Mammary epithelial cell (primary cell): ENCODE measurements at regions not wholly inside any gene's neighbourhood (a gene's known extent, or its start where the extent isn't known, plus 50 kb on each side); places are given as distances from the start of the nearest gene placed in this dataset.

Source experiments
- EZH2 ChIP-seq: IDR thresholded peaks from 2 replicates; pipeline ENCODE4 v1.6.1; 2012; ENCODE audit warnings: low read length, inconsistent platforms, borderline replicate concordance
- TF ChIP-seq, protein P1 (sequence below), 2 donors: IDR thresholded peaks in 1 of 2; conservative IDR thresholded peaks in 1 of 2; 2 replicates each; pipeline ENCODE4 v1.5.1; 2011 to 2012; ENCODE audit warnings: inconsistent platforms in 2 of 2, low read length in 2 of 2, mild to moderate bottlenecking in 2 of 2, control low read depth in 1 of 2, low read depth in 1 of 2; ENCODE audit not compliant: insufficient read depth in 1 of 2; ENCODE audit errors: extremely low read depth in 1 of 2

DNA sequence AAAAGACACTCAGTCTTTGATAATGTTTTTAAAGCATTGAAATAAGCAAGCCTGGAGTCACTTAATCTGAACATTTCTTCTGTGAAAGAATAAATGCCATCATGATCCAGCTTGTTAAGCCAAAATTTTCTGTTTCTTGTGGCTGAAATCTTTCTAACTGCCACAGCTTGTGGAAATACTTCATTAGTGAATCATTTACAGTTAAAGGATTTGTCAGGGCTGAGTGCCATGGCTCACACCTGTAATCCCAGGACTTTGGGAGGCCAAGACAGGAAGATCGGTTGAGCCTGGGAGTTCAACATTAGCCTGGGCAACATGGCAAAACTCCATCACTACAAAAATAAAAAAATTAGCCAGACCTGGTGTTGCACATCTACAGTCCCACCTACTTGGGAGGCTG, 93.3 kb upstream of the PDE5A start:
- TF ChIP-seq, protein P1, sequence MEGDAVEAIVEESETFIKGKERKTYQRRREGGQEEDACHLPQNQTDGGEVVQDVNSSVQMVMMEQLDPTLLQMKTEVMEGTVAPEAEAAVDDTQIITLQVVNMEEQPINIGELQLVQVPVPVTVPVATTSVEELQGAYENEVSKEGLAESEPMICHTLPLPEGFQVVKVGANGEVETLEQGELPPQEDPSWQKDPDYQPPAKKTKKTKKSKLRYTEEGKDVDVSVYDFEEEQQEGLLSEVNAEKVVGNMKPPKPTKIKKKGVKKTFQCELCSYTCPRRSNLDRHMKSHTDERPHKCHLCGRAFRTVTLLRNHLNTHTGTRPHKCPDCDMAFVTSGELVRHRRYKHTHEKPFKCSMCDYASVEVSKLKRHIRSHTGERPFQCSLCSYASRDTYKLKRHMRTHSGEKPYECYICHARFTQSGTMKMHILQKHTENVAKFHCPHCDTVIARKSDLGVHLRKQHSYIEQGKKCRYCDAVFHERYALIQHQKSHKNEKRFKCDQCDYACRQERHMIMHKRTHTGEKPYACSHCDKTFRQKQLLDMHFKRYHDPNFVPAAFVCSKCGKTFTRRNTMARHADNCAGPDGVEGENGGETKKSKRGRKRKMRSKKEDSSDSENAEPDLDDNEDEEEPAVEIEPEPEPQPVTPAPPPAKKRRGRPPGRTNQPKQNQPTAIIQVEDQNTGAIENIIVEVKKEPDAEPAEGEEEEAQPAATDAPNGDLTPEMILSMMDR (conservative IDR thresholded peaks at IDR 0.05 in 1 of 2, IDR thresholded peaks at IDR 0.05 in 1 of 2; ENCODE audit: extremely low read depth in 1 of 2, insufficient read depth in 1 of 2, low read depth in 1 of 2, low read length in 2 of 2): no peak
- TF ChIP-seq EZH2: no peak
